GM18873 (cell line): ENCODE measurements at regions not wholly inside any gene's neighbourhood (a gene's known extent, or its start where the extent isn't known, plus 50 kb on each side); places are given as distances from the start of the nearest gene placed in this dataset.
"Not testable (repeated sequence)": the region's sequence is repeated elsewhere in the genome, so short reads cannot be mapped to it uniquely, and the experiment has no call there.

Experiments
- ATAC-seq: cut with Tn5 transposase; IDR thresholded peaks from one replicate; pipeline ENCODE4 v1.9.1; 2021; ENCODE audit warnings: mild to moderate bottlenecking, moderate library complexity, moderate number of reproducible peaks; ENCODE audit not compliant: unreplicated experiment, low FRiP score

- ATAC-seq = no peak
Measured at GRCh38 chr12:97711392-97711791, 248.8 kb downstream of the RMST start.

GRCh38 chr12:97713270-97713669, 250.7 kb downstream of the RMST start:
- ATAC-seq = no peak

- no peak for ATAC-seq
Measured at GRCh38 chr12:97714107-97714563, 251.5 kb downstream of the RMST start.

DNA sequence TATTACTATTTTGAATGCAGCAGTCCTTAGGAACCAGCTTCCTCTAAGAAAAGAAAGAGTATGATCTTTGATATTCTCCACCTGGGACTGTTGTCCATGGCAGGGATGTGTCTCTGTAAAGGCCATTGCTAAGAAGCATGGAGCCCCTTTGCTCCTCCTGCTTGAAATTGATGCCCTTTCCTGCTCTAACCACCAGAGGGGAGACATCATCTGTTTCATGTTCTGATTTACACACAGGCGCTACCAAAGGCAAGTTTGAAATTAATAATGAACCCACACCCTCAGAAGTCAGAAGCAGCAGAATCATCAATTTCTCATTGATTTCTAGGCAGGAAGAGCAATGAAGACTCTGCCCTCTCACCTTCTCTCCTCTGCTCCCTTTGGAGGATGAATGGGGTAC, 253.8 kb downstream of the RMST start:
- no peak for ATAC-seq

GRCh38 chr12:97723801-97724200, 261.2 kb downstream of the RMST start:
- ATAC-seq = not testable (repeated sequence)

DNA sequence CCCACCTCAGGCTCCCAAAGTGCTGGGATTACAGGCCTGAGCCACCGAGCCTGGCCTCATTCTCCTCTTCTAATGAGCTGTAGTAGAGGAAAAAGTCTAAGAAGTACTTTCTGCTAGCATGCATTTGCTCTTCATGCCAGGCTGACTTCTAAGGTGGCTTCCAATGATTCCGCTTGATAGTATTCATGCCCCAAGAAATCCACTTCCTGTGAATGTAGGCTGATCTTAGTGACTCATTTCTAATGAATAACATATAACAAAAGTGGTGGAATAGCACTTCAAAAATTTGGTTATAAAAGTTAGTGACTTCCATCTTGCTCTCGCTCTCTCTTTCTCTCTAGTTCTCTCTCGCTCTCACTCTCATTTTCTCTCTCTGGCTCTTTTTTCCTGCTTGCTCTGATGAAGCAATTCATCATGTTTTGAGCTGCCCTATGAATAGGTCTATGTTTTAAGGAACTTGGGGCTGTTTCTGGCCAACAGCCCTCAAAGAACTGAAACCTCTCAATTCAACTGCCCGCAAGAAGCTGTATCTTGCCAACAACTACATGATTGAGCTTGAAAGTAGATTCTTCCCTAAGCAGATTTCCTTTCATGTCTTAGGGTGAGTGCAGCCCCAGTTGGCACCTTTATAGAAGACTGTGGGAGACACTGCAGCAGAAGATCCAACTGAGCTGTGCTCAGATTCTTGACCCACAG, 282.9 kb downstream of the RMST start:
- no peak for ATAC-seq

DNA sequence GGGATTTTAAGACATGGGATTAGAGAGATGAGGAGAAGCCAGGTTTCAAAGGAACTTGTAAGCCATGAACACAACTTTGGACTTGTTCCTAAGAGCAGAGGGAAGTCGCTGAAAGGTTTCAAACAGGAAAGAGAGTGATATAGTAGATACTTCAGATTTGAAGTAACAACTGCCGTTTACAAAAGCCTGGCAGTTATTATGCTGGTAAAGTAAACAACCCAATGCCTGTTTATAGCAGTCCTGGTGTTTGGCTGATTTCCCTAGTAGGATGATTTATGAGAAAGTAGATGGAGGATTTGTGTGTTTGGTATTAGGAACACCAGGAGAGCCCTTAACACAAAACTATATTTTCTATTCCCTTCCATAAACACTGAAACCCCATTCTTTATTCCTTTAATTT, 285.7 kb downstream of the RMST start:
- no peak for ATAC-seq

- ATAC-seq = no peak
Measured at GRCh38 chr12:97751704-97752103, 289.1 kb downstream of the RMST start.

- ATAC-seq = no peak
Measured at GRCh38 chr12:97752129-97752528, 289.5 kb downstream of the RMST start.

DNA sequence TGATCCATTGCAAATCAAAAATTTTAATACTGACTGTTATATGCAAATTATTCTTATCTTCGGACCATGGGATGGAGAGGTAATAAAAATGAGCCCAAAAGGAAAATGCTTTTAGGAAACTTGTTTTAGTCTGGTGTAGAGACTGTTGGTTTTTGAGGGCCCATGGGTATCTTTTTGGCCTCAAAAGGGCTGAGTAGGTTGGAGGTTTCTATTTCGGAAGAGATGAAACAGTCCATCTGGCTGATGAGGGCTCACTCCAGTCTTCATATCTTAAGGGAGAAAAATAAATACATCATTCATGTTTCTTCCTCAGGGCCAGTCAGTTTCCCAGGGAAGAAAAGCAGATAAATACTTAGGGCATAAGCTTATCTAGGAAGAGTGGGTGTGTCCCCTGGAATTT, 290.7 kb downstream of the RMST start:
- no peak for ATAC-seq

- no peak for ATAC-seq
Measured at GRCh38 chr12:97754306-97754705, 291.7 kb downstream of the RMST start.

DNA sequence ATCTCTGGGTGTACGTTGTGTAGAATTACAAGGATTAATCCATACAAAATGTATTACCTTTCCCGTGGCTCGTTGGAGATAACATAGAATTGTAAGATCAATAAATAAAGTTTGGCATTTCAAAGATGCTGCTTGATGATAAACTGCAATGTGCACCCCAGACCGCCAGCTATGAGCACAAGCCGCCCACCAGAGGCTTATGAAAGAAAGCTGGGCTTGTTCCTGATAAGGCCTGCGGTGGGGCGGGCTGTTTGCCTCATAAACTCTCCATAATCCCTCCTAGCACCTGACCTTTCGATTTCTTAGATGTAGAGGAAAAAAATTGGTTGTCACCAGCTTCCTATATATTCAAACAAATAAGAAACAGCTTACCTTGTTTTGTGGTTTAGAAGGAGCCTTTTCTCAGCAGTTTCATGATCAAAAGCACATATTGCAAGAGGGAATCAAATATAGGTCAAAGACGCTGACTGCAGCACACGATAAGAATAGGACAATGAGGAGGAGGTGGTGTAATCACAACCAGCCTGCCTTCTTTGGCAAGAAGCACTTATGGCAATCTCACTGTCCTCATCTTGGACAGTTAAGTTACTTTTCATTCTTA, 293.6 kb downstream of the RMST start:
- no peak for ATAC-seq

DNA sequence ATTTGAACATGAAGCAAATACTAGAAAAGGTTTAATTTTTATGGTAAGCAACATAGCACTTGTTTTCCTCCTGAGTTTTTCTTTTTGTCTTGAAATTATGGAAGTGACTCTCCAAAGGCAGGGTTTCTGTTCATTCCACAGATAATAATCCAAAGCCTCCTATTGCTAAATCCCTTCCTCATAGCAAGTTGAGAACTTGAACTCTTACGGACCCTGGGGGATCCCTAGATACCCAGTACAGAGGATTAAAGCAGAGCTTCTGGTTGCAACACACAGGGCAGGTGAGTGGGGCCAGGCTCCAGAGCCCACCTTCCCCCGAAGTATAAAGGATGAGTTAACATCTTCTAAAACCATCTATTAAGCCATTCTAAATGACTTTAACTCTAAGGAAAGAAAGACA, 294.1 kb downstream of the RMST start:
- no peak for ATAC-seq

GRCh38 chr12:97757481-97758193, 295.0 kb downstream of the RMST start:
- ATAC-seq = no peak

GRCh38 chr12:97758194-97758501, 295.5 kb downstream of the RMST start:
- no peak for ATAC-seq

DNA sequence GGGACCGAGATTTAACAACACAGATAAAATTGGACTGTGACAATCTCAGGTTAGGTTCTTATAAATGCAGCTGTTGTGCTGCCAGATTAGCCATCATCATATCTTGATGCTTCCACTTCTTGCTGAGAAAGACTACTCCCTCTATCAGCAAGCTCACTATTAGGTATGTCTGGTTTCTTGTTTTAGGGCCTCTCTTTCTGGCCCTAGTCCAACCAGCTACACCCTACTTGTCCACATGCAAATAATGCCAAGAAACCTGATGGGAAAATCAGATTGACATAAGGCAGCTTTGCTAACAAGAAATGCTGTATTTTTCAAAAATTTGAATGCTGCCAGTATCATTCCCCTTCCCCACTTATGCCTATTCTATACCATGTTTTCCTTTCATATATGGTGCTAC, 296.0 kb downstream of the RMST start:
- ATAC-seq = no peak

DNA sequence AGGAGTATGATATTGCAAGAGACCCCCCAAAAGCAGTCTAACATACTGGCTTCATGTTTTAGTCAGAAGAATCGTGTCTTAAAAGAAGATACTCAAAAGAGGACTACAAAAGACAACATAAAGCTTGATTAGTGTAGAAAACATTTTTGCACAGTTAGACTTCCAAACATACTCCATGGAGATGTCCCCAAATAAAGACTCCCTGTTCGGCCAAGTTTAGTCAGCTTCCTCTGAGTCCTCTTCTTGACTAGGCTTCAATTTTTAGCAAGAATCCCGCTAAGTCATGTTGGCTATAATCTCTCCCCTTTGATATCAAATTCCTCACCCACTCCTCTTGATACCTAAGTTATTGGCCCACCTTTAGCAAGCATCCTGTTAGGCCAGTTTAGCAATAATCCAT, 298.0 kb downstream of the RMST start:
- no peak for ATAC-seq

- ATAC-seq = no peak
Measured at GRCh38 chr12:97763113-97763512, 300.5 kb downstream of the RMST start.

GRCh38 chr12:97764700-97765099, 302.1 kb downstream of the RMST start:
- no peak for ATAC-seq

- ATAC-seq = no peak
Measured at GRCh38 chr12:97767347-97767746, 304.7 kb downstream of the RMST start.

- ATAC-seq = no peak
Measured at GRCh38 chr12:97778111-97778510, 315.5 kb downstream of the RMST start.

DNA sequence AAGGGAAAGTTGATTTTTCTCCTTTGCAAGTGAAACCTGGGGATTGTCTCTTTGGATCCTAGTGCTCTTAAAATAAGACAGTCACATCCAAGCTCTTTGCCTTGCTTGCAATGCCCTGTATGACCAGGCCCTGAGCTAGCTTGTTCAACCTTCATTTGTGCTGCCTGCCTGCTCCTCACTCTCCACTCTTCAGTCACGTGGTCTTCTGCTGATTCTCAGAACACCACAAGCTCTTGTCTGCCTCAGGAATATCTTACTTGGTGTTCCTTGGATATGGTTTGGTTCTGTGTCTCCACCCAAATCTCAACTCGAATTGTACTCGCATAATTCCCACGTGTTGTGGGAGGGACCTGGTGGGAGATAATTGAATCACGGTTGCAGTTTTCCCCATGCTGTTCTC, 318.7 kb downstream of the RMST start:
- no peak for ATAC-seq
